GM18873 (cell line): ENCODE measurements at regions not wholly inside any gene's neighbourhood (a gene's known extent, or its start where the extent isn't known, plus 50 kb on each side); places are given as distances from the start of the nearest gene placed in this dataset.
A peak's percentile ranks its signal among the peaks of the same experiment; 100 is the strongest.
"Not testable (repeated sequence)": the region's sequence is repeated elsewhere in the genome, so short reads cannot be mapped to it uniquely, and the experiment has no call there.

Source experiments
- ATAC-seq: cut with Tn5 transposase; IDR thresholded peaks from one replicate; pipeline ENCODE4 v1.9.1; 2021; ENCODE audit warnings: mild to moderate bottlenecking, moderate library complexity, moderate number of reproducible peaks; ENCODE audit not compliant: unreplicated experiment, low FRiP score

- no peak for ATAC-seq
These were observed 125.1 kb downstream of the PRRX1 start for GRCh38 chr1:170789063-170789462.

GRCh38 chr1:170790175-170790574 lies 126.2 kb downstream of the PRRX1 start:
- no peak for ATAC-seq

GRCh38 chr1:170790651-170791071 lies 126.7 kb downstream of the PRRX1 start:
- no peak for ATAC-seq

- no peak for ATAC-seq
These were observed 128.0 kb downstream of the PRRX1 start for GRCh38 chr1:170791941-170792340.

- ATAC-seq, result no peak
These were observed 135.1 kb upstream of the MROH9 start for GRCh38 chr1:170800265-170800664.

GRCh38 chr1:170800812-170801211 lies 134.5 kb upstream of the MROH9 start:
- no peak for ATAC-seq

- ATAC-seq, result no peak
These were observed 131.6 kb upstream of the MROH9 start for GRCh38 chr1:170803711-170804110.

GRCh38 chr1:170804419-170804818 lies 130.9 kb upstream of the MROH9 start:
- no peak for ATAC-seq

- no peak for ATAC-seq
These were observed 130.5 kb upstream of the MROH9 start for GRCh38 chr1:170804879-170805278.

- ATAC-seq, result no peak
These were observed 128.4 kb upstream of the MROH9 start for GRCh38 chr1:170806961-170807360.

GRCh38 chr1:170807432-170807831 lies 127.9 kb upstream of the MROH9 start:
- no peak for ATAC-seq

- ATAC-seq, result no peak
These were observed 127.0 kb upstream of the MROH9 start for GRCh38 chr1:170808216-170808885.

- ATAC-seq, result not testable (repeated sequence)
These were observed 124.3 kb upstream of the MROH9 start for GRCh38 chr1:170811013-170811412.

- ATAC-seq, result no peak
These were observed 115.6 kb upstream of the MROH9 start for GRCh38 chr1:170819781-170820180.

- no peak for ATAC-seq
These were observed 112.2 kb upstream of the MROH9 start for GRCh38 chr1:170823120-170823519.

- ATAC-seq, result no peak
These were observed 104.1 kb upstream of the MROH9 start for GRCh38 chr1:170831276-170831675.

- ATAC-seq, result no peak
These were observed 99.2 kb upstream of the MROH9 start for GRCh38 chr1:170836141-170836540.

GRCh38 chr1:170840371-170840770 lies 95.0 kb upstream of the MROH9 start:
- ATAC-seq, result no peak

- peak; percentile 88 for ATAC-seq
These were observed 82.0 kb upstream of the MROH9 start for GRCh38 chr1:170853302-170853701.

- no peak for ATAC-seq
These were observed 81.5 kb upstream of the MROH9 start for GRCh38 chr1:170853867-170854266.

GRCh38 chr1:170854677-170855076 lies 80.7 kb upstream of the MROH9 start:
- no peak for ATAC-seq

GRCh38 chr1:170856455-170856854 lies 78.9 kb upstream of the MROH9 start:
- ATAC-seq, result no peak

- no peak for ATAC-seq
These were observed 77.4 kb upstream of the MROH9 start for GRCh38 chr1:170857955-170858354.
